ENCODE measurements at regions not wholly inside any gene's neighbourhood (a gene's known extent, or its start where the extent isn't known, plus 50 kb on each side); places are given as distances from the start of the nearest gene placed in this dataset.
A peak's percentile ranks its signal among the peaks of the same experiment; 100 is the strongest.

GRCh38 chr5:165258197-165258771, 1752.9 kb downstream of the MAT2B start:
- no peak for TF ChIP-seq GATA1 (IDR thresholded peaks at IDR 0.05; ENCODE audit: low read depth, low read length)
- no peak for TF ChIP-seq POLR2A (IDR thresholded peaks at IDR 0.05; ENCODE audit: low read length)
- no peak for DNase-seq

GRCh38 chr5:165260426-165260825, 1755.0 kb downstream of the MAT2B start:
- TF ChIP-seq POLR2A (IDR thresholded peaks at IDR 0.05; ENCODE audit: low read length): no peak
- no peak for TF ChIP-seq GATA1 (IDR thresholded peaks at IDR 0.05; ENCODE audit: low read depth, low read length)
- DNase-seq: no peak

GRCh38 chr5:165263536-165263935, 1758.1 kb downstream of the MAT2B start:
- TF ChIP-seq POLR2A (IDR thresholded peaks at IDR 0.05; ENCODE audit: low read length) (no peak), GATA1 (IDR thresholded peaks at IDR 0.05; ENCODE audit: low read depth, low read length) (no peak)
- DNase-seq: peak; percentile 5 to 23

- TF ChIP-seq POLR2A (IDR thresholded peaks at IDR 0.05; ENCODE audit: low read length) (no peak), GATA1 (IDR thresholded peaks at IDR 0.05; ENCODE audit: low read depth, low read length) (no peak)
- DNase-seq: no peak
Observed at GRCh38 chr5:165266939-165267338, 1761.5 kb downstream of the MAT2B start.

- TF ChIP-seq GATA1 (IDR thresholded peaks at IDR 0.05; ENCODE audit: low read depth, low read length): no peak
- no peak for TF ChIP-seq POLR2A (IDR thresholded peaks at IDR 0.05; ENCODE audit: low read length)
- DNase-seq: peak; percentile 8 to 80
Observed at GRCh38 chr5:165272436-165272835, 1767.0 kb downstream of the MAT2B start.

GRCh38 chr5:165277661-165278060, 1772.2 kb downstream of the MAT2B start:
- no peak for TF ChIP-seq GATA1 (IDR thresholded peaks at IDR 0.05; ENCODE audit: low read depth, low read length)
- DNase-seq: no peak

GRCh38 chr5:165282491-165282890, 1777.1 kb downstream of the MAT2B start:
- no peak for TF ChIP-seq POLR2A (IDR thresholded peaks at IDR 0.05; ENCODE audit: low read length)
- no peak for TF ChIP-seq GATA1 (IDR thresholded peaks at IDR 0.05; ENCODE audit: low read depth, low read length)

GRCh38 chr5:165286692-165287091, 1781.3 kb downstream of the MAT2B start:
- TF ChIP-seq POLR2A (IDR thresholded peaks at IDR 0.05; ENCODE audit: low read length) (no peak), GATA1 (IDR thresholded peaks at IDR 0.05; ENCODE audit: low read depth, low read length) (no peak)
- DNase-seq: no peak

More at GRCh38 chr5:165282491-165282890, 1777.1 kb downstream of the MAT2B start:
- DNase-seq: no peak

GRCh38 chr5:165290535-165290934, 1785.1 kb downstream of the MAT2B start:
- DNase-seq: no peak
- TF ChIP-seq POLR2A (IDR thresholded peaks at IDR 0.05; ENCODE audit: low read length) (no peak), GATA1 (IDR thresholded peaks at IDR 0.05; ENCODE audit: low read depth, low read length) (no peak)

- no peak for TF ChIP-seq GATA1 (IDR thresholded peaks at IDR 0.05; ENCODE audit: low read depth, low read length)
- TF ChIP-seq POLR2A (IDR thresholded peaks at IDR 0.05; ENCODE audit: low read length): no peak
- no peak for DNase-seq
Observed at GRCh38 chr5:165296401-165297130, 1791.1 kb downstream of the MAT2B start.

- TF ChIP-seq GATA1 (IDR thresholded peaks at IDR 0.05; ENCODE audit: low read depth, low read length) (no peak), POLR2A (IDR thresholded peaks at IDR 0.05; ENCODE audit: low read length) (no peak)
- DNase-seq: no peak
Observed at GRCh38 chr5:165304193-165304827, 1798.9 kb downstream of the MAT2B start.

- TF ChIP-seq GATA1 (IDR thresholded peaks at IDR 0.05; ENCODE audit: low read depth, low read length) (no peak), POLR2A (IDR thresholded peaks at IDR 0.05; ENCODE audit: low read length) (no peak)
- DNase-seq: no peak
Observed at GRCh38 chr5:165305596-165305995, 1800.2 kb downstream of the MAT2B start.

GRCh38 chr5:165309446-165309845, 1804.0 kb downstream of the MAT2B start:
- no peak for DNase-seq
- TF ChIP-seq POLR2A (IDR thresholded peaks at IDR 0.05; ENCODE audit: low read length): no peak
- no peak for TF ChIP-seq GATA1 (IDR thresholded peaks at IDR 0.05; ENCODE audit: low read depth, low read length)

- DNase-seq: no peak
- TF ChIP-seq GATA1 (IDR thresholded peaks at IDR 0.05; ENCODE audit: low read depth, low read length) (no peak), POLR2A (IDR thresholded peaks at IDR 0.05; ENCODE audit: low read length) (no peak)
Observed at GRCh38 chr5:165310031-165310430, 1804.6 kb downstream of the MAT2B start.

- TF ChIP-seq POLR2A (IDR thresholded peaks at IDR 0.05; ENCODE audit: low read length): no peak
- no peak for TF ChIP-seq GATA1 (IDR thresholded peaks at IDR 0.05; ENCODE audit: low read depth, low read length)
- no peak for DNase-seq
Observed at GRCh38 chr5:165321912-165322311, 1816.5 kb downstream of the MAT2B start.
